NCI-H146 (cell line): ENCODE measurements at regions not wholly inside any gene's neighbourhood (a gene's known extent, or its start where the extent isn't known, plus 50 kb on each side); places are given as distances from the start of the nearest gene placed in this dataset.
A peak's percentile ranks its signal among the peaks of the same experiment; 100 is the strongest.
"Not testable (repeated sequence)": the region's sequence is repeated elsewhere in the genome, so short reads cannot be mapped to it uniquely, and the experiment has no call there.

Experiments
- DNase-seq: peaks from one replicate; lab custom pipeline; 2025; lab: John Stamatoyannopoulos, UW

DNA sequence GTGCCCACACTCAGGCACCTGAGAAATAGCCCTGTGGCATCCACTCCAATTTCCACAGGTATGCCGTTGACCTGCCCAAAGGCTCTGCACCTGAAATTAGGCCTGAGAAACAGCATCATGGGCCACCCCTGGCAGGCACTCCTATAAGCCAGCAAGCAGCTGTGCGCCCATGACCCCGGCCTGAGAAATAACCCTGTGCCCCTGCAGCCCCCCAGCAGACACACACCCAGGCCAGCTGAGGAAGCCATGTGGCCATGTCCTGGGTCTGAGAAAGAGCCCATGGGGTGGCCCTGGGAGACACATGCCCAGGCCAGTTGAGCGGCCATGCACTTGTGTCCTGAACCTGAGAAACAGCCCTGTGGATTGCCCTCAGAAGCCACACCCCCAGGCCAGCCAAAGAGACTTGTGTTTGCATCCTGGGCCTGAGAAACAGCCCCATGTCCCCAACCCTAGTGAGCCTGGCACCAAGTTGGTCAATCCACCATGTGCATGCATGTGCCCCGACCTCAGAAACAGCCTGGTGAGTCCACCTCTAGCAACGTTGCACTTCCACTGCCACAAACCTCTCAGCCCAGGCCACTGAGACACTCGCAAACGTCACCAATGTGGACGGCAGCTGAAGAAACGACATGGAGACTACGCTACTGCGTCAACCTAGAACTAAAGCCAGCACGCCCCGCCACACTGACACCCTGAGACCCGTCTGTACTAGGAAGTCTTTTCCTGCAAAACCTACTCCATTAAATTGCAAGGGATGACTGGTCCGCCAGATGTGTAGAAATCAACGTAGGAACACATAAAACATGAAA is 411.9 kb downstream of the TMEM121 start:
- no peak for DNase-seq

DNA sequence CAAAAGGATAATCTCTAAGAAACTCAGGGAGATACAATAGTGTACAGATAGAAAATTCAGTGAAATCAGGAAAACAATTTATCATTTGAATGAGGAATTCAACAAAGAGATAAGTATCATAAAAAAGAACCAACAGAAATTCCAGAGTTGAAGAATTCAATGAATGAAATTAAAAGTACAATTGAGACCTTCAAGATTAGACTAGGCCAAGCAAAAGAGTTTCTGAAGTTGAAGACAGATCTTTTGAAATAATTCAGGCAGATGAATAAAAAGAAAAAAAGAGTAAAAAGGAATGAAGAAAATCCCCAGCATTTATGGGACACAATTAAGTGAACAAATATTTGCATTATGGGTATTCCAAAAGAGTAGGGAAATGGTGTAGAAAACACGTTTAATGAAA is 412.6 kb downstream of the TMEM121 start:
- no peak for DNase-seq

DNA sequence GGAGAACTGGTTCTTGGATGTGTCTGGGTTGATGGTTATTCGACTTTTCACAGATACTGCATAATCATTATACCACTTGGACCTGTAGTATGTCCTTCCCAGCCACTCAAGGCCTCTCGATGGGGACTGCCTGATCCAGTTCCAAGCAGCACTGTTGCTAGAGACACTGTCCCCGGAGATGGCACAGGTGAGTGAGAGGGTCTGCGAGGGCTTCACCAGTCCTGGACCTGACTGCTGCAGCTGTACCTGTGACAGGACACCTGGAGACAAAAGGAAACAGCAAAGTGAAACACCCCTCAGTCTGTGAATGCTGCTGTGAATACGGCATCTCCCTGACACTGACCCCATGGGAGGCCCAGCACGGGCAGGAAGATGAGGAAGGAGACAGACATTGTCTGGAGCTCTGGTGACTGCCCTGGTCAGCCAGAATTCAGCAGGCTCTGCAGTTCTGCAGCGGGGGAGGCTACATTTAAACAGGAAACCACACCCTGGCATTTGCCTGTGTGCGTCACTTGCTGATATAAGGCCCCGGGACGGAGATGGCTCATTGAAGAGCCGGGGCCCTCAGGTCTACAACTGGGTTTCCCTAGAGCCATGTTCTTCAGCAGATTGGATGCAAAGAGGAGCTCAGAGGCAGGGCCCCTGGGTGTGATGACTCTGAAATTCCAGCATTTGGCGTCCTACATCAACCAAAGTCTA is 413.6 kb downstream of the TMEM121 start:
- no peak for DNase-seq

DNA sequence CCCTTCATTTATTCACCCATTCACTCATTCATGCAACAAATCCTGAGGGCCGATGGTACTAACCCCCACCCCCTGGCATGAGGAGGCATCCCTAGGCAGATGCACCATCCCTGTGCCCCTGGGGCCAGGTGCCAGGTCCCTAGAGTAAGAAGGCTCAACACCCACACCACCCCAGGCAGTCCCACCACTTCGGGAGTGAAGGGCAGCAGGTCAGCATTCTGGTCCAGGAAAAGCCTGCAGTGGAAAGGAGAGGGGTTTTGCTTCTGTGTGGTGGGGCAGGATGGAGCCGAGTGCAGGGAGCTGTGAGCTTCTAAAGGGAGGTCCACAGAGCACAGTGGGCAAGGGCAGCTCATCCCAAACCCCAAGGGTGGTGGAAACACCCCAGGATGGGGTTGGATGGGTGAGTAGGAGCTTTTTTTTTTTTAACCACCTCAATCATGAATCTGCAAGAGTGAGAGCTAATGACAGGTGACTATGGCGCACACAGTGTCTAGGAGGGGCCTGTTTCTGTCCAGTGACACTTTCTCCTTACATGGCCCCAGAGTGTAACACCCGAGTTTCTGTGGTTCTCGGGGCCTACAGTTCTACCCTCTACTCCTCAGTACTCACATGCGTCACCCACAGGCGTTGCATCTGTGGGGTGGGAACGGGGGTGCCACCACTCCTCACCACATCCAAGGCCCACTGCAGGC is 414.3 kb downstream of the TMEM121 start:
- no peak for DNase-seq

DNA sequence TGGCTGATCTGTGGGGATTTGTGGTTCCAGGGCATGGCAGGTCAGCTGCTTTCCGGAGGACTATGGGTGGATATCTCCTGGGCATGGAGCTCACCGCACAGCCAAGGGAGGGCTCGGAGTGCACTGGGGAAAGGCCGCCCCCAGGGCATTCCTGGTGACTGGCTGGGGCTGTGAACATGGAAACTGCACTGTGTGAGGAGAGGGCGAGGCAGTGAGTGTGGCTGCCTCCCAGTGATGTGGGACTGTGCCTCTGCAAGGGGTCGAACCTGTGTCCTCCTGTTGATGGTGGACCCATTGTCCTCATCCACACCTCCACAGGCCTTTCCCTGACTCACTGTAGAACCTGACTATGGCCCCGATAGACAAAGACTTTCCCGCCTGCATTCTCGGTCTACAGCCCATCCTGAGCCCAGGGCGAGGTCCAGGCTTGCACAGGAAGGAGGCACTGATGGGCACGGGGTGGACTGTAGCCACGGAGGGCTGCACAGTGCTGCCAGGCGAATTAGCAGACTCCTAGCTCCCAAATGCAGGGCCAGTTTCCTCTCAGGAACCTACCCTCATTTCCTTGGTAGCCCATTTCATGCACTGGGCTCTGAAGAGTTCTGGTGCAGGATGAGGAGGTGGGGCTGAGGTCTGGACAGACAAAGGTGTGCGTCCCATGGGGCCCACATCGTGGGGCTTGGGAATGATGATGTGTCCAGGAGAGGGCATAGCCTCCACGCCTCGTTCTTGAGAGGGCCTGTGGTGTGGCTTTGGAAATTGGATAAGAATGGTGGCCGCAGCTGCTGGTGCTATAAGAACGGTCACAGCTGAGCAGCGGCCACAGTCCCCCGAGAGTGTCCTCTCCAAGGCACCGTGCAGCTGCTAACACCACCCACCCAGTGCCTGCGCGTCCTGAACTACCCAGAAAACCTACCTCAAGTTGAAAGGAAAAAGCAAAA is 415.1 kb downstream of the TMEM121 start:
- no peak for DNase-seq

DNA sequence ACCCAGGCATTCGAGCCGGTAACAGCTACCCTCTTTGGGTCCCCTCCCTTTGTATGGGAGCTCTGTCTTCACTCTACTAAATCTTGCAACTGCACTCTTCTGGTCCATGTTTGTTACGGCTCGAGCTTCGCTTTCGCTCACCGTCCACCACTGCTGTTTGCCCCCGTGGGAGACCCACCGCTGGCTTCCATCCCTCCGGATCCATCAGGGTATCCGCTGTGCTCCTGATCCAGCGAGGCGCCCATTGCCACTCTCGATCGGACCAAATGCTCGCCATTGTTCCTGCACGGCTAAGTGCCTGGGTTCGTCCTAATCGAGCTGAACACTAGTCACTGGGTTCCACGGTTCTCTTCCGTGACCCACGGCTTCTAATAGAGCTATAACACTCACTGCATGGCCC is 416.3 kb downstream of the TMEM121 start:
- DNase-seq: not testable (repeated sequence)

DNA sequence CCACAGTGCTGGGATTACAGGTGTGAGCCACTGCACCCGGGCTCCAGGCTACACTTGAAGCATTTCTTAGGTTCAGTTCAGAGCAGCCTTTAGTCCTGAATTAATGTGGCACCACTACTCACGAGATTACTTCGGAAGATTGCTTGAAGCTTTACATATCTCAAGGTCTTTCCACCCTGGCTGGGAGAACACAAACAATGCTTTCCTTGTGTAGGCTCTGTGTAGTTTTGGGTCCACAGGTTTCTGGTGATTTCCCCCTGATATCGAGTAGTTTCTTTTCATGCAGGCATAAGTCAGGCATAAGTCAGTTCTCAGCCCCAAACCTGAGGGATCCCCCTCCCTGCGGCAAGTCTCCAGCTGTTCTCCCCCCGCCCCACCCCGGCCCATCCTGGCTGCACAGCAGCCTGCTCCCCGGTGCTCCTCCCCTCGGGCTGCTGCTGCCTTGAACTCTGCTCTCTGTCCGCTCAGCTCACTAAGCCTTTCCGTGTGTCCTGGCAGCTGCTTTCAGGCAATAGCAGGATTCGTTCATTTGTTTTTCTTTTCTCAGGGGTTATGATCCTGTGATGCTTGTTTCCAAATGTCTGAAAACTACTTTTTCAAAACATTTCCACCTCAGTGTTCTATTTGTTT is 417.7 kb downstream of the TMEM121 start:
- no peak for DNase-seq

DNA sequence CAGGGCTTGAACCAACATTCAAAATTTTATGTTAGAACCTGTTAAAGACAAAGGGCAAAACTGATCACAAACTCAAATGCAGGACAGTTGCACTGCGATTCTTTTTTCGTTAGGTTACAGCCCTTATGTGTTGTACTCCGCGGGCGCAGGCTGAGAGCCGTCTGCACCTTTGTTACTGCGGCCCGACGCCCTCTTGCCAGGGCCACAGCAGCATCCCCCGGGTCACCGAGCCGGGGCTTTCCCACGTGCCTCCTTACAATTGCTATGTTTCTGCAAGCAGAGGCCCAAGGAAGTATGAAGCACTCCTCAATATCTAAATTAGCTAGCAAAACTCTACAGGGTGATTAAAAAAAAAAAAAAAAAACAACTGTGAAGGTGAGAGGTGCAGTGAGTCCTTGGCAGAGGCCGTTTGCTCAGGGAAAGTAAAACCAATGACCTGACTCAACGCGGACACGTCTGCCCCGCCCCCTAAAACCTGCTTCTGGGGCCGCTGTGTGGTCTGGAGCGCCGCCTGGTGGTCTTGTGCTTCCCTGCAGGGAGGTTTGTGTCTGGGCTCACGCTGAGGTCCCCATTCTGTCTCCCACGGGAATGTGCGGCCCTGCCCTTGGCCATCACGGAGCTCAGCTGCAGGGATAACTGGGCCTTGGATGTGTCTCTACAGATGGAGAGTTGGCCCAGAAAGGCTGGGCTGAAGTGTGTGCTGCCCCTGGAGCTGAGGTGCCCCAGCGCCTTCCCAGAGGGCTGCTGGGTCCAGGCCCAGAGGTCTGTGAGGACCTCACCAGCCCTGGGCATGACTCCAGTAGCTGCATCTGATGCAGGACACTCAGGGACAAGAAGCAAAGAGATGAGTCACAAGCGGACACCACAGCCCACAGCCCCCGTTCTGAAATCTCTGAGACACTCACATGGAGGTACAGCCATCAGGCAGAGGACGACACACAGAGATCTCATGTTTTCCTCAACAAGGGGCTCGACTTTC is 418.5 kb downstream of the TMEM121 start:
- DNase-seq: peak; percentile 57

DNA sequence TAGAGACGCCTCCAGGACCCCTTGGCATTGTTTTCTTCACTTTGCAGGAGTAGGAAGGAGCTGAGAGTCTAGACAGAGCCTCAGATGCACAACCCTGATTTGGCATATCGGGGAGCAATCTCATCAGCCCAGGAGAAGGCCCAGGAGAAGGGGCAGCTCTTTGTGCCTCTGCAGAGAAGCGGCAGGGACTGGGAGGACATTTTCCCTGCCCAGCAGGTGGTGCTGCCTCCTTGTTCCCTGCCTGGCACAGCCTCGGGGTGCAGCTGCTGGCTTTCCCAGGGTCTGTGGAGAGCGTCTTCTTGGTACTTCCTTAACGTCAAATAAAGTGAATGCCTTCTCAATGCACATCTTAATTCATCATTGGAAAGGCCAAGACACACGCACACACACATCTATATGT is 419.5 kb downstream of the TMEM121 start:
- DNase-seq: no peak

DNA sequence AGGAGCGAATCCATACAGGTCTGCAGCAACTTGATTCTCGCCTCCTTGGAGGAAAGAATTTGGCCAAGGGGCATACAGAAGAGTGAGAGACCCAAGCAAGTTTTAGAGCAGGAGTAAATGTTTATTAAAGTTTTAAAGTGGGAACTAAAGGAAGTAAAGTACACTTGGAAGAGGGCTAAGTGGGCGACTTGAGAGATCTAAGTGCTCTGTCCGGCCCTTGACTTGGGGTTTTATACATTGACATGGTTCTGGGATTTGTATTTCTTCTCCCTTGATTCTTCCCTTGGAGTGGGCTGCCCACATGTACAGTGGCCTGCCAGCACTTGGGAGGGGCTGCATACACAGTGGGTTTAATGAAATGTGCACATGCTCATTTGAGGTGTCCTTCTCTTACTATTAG is 421.2 kb downstream of the TMEM121 start:
- no peak for DNase-seq

DNA sequence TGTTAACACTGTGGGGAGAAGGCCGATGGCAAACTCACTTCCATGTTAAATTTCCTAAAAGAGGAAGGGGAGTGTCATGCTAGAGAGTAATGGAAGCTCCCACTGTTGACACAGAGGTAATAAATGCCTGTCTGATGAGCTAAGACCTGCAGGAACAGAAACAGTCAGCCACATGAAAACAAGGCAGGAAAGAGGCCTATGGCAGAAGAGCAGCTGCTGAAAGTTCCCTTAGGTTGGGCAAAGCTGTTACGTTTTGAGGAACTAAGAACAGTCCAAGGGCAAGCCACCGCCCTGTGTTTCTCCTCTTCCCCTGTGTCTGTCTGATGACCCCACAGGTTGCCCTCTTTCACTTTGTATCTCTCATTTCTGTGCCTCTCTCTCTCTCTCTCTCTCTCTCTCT is 422.6 kb downstream of the TMEM121 start:
- DNase-seq: not testable (repeated sequence)

DNA sequence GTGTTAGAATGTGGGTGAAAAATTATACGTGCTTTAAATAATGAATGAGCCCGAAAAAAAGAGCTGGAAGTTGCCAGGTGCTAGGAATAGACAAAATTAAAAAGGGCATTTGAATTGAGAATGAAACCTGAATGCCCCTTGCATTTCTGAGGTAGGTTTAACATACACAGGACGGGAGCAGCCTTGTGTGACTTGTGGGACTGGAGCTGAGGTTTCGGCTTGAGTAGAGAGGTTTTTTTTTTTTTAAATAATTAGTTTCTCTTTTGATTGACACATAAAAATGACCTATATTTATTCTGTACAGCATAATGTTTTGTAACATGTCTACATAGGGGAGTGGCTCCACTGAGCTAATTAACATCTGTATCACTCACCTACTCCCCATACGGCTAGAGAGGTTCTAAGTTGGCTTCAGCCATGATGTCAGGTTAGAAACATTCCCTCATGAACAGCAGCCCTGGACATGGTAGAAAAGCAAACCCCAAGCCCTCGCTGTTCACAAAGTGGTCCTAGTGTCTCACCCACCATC is 424.0 kb downstream of the TMEM121 start:
- not testable (repeated sequence) for DNase-seq

DNA sequence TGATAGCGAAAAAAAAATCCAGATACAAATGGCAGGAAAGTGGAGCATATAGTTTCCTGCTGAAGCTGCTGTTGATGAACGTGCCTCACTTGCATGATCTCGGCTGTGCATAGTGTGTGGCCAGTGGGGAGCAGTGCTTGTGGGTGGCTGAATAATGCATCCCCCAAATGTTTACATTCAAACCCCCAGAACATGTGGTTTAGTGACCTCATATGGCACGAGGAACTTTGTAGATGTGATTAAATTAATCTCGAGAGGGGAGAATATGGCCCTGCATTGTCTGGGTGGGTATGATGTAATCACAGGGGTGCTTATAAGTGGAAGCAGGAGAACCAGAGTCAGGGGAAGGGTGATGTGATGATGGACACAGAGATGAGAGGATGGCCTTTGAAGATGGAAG is 425.0 kb downstream of the TMEM121 start:
- no peak for DNase-seq

DNA sequence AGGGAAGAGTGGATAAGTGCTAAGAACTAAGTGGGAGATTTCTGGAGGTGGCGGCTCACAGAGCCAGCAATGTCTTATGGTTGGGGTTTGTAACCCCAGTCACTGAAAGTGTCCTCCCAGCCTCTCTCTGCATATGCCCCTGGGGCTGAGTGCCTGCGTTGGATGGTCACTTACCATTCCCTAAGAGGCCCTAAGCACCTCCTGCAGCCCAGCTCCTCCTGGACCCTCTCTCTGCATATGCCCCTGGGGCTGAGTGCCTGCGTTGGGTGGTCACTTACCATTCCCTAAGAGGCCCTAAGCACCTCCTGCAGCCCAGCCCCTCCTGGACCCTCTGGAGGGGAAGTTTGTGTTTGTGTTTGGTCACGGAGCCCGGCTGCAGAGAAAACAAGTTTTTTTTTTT is 425.8 kb downstream of the TMEM121 start:
- no peak for DNase-seq

DNA sequence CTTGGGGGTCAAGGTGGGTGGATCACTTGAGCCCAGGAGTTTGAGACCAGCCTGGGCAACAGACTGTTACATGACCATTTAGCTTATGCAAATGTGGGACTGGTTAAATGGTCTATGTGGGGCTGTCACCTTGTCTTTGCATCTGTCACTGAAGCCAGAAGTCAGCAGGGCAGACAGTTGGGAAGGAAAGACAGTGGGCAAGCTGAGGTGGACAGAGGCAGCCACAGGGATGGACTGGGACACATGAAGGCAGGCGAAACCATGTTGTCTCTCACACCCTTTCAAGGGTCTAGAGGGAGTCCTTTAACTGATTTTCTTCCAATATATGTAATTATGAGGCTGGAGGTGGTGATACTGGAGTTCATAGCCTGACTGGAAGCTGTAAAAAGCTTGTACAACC is 426.4 kb downstream of the TMEM121 start:
- DNase-seq: no peak

DNA sequence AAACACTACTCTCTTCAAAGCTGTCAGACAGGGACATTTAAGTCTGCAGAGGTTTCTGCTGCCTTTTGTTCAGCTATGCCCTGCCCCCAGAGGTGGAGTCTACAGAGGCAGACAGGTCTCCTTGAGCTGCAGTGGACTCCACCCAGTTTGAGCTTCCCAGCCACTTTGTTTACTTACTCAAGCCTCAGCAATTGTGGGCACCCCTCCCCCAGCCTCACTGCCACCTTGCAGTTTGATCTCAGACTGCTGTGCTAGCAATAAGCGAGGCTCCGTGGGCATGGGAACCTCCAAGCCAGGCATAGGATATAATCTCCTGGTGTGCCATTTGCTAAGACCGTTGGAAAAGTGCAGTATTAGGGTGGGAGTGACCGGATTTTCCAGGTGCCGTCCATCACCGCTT is 435.2 kb downstream of the TMEM121 start:
- not testable (repeated sequence) for DNase-seq

DNA sequence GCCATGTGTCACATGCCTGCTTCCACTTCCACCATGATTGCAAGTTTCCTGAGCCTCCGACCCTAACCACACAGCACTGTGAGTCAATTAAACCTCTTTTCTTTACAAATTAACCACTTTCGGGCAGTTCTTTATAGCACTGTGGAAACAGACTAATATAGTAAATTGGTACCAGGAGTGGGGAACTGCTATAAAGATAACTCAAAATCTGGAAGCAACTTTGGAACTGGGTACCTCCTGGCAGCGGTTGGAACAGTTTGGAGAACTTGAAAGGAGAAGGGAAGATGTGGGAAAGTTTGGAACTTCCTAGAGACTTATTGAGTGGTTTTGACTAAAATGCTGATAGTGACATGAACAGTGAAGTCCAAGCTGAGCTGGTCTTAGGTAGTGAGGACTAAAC is 436.1 kb downstream of the TMEM121 start:
- no peak for DNase-seq

DNA sequence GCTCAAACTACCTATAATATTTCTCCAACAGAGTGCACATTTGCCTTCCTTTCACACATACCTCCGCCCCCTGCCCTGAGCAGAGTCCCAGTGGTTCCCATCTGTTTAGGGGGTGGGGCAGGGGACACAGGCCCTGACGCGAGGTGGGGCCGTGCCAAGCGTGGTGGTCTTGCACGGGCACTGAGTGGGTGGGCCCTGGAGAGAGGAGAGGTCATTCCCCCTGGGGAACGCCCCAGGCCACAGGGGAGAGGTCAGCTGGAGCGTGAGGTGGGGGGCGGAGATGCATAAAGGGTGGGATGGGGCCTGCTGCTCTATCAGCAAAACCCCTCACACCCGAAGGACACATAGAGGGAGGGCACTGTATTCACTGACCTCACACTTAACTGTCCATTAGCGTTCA is 441.9 kb downstream of the TMEM121 start:
- no peak for DNase-seq

DNA sequence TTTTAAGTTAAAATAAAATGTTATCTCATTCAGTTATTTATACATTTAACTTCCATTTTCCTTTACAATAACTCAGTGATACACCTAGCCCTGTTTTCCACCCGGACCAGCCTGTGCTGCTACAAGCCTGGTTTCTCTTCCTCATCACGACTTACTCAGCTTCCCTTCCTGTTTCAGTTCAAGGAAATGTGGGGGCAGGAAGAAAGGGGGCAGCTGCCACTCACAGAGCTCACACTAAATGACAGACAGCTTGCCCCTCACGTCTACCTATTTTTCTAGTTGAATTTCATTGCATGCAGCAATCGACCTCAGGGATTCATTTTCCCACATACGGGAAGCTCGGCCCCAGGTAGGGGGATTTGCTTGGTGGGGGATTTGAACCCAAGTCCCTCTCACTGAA is 442.6 kb downstream of the TMEM121 start:
- DNase-seq: not testable (repeated sequence)

DNA sequence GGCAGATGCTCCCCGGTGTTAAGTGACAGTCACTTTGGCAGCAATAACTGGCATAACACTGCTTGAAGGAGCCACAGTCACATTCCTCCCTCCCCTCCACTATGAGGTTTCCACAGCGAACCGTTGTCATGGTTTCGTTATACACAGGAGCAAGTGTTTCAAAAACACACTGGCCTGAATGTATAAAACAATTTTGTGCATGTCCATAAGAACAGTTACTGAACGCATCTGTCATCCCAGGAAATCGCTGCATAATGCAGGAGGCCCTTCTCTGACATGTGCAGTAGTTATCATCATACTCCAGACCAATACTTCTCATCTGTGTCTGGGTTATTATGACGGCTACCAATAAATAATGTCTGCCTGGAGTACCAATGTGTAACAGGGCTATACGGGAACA is 444.4 kb downstream of the TMEM121 start:
- peak; percentile 9 for DNase-seq
